HepG2 (cell line): ENCODE measurements at regions not wholly inside any gene's neighbourhood (a gene's known extent, or its start where the extent isn't known, plus 50 kb on each side); places are given as distances from the start of the nearest gene placed in this dataset.

Source experiments
- ATAC-seq: fragments of 200-7000 bp; cut with Tn5 transposase; 3 replicates; pipeline ENCODE4 v1.9.1; 2020; ENCODE audit warnings: mild to moderate bottlenecking, moderate library complexity
- BruUV-seq: library from RNA; stranded (reverse); fragments of 400-500 nt; replicated peaks from 2 replicates; lab custom pipeline; 2021; lab: Mats Ljungman, UMichigan
- CTCF ChIA-PET: fragments of 300-600 bp; formaldehyde crosslinking; extraction: SDS; loops from one replicate; lab custom pipeline; 2021; ENCODE audit warnings: low total read pairs, inconsistent platforms, low intra/inter-chr PET ratio; lab: Yijun Ruan, JAX
- POLR2A ChIA-PET: fragments of 350-600 bp; sonication (Branson Sonifier 250); formaldehyde crosslinking; loops from one replicate; lab custom pipeline; 2020; ENCODE audit warnings: antibody characterized with exemption, inconsistent platforms; lab: Yijun Ruan, JAX
- DNase-seq: peaks from one replicate; pipeline ENCODE4 v3.0.0-alpha.2; 2015; ENCODE audit warnings: low spot score
- FAIRE-seq: peaks from 3 replicates; lab custom pipeline; 2011; peaks lifted over from hg19 to GRCh38; lab: Jason Lieb, UNC
- H2AFZ ChIP-seq: one replicate; pipeline ENCODE4 v1.6.1; 2011; ENCODE audit warnings: low read length, inconsistent platforms
- H3K27ac ChIP-seq: fragments of 300-600 bp; 3 replicates; pipeline ENCODE4 v1.8.0; 2011; ENCODE audit warnings: mixed run types, mild to moderate bottlenecking, mixed read lengths, low read length, inconsistent platforms; ENCODE audit not compliant: insufficient read depth; ENCODE audit errors: extremely low read length
- H3K27me3 ChIP-seq, 2 experiments: fragments of 200-600 bp in 1 of 2; 2 replicates in 1 of 2; 3 replicates in 1 of 2; pipeline versions ENCODE4 v1.6.0 to v1.8.0; 2011; ENCODE audit warnings: low read length in 2 of 2, mild to moderate bottlenecking in 2 of 2, moderate library complexity in 2 of 2, inconsistent platforms in 1 of 2; ENCODE audit not compliant: insufficient read depth in 2 of 2, control insufficient read depth in 1 of 2
- H3K36me3 ChIP-seq, 2 experiments: fragments of 200-600 bp in 1 of 2; replicated peaks in 1 of 2; 2 replicates in 1 of 2; 3 replicates in 1 of 2; pipeline versions ENCODE4 v1.5.1 to v1.8.0; 2011; ENCODE audit warnings: low read length in 2 of 2, inconsistent platforms in 1 of 2; ENCODE audit not compliant: insufficient read depth in 2 of 2, control insufficient read depth in 1 of 2
- H3K4me1 ChIP-seq: 2 replicates; pipeline ENCODE4 v1.5.1; 2012; ENCODE audit warnings: low read length, inconsistent platforms; ENCODE audit not compliant: insufficient read depth
- H3K4me2 ChIP-seq: 2 replicates; pipeline ENCODE4 v1.6.0; 2011; ENCODE audit warnings: low read depth, low read length, inconsistent platforms
- H3K4me3 ChIP-seq, 3 experiments: fragments of 200-600 bp in 1 of 3; sonication (generic), shearing (Covaris generic) in 1 of 3; replicated peaks in 1 of 3; 2 replicates each; pipeline ENCODE4 v1.5.1; 2011 to 2016; ENCODE audit warnings: low read length in 3 of 3, inconsistent platforms in 2 of 3, low read depth in 2 of 3, mild to moderate bottlenecking in 2 of 3, control low read depth in 1 of 3, mixed read lengths in 1 of 3; ENCODE audit not compliant: insufficient read depth in 1 of 3
- H3K79me2 ChIP-seq: one replicate; pipeline ENCODE4 v1.6.1; 2011; ENCODE audit warnings: low read length, inconsistent platforms; ENCODE audit not compliant: insufficient read depth
- H3K9ac ChIP-seq: 2 replicates; pipeline ENCODE4 v1.6.0; 2011; ENCODE audit warnings: mild to moderate bottlenecking, low read depth, low read length, inconsistent platforms; ENCODE audit not compliant: insufficient read depth
- H3K9me3 ChIP-seq: 2 replicates; pipeline ENCODE4 v1.5.1; 2012; ENCODE audit warnings: mild to moderate bottlenecking, low read length
- H4K20me1 ChIP-seq: 2 replicates; pipeline ENCODE4 v1.6.0; 2011; ENCODE audit warnings: inconsistent platforms, mild to moderate bottlenecking, low read length, moderate library complexity; ENCODE audit not compliant: insufficient read depth
- ASH2L ChIP-seq: fragments of 300-600, 200-600 bp; sonication (generic); IDR thresholded peaks from 2 replicates; pipeline ENCODE4 v1.7.0; 2017; ENCODE audit warnings: low read depth, mild to moderate bottlenecking, moderate library complexity, mixed read lengths, low read length; ENCODE audit not compliant: insufficient read length
- EEA1 ChIP-seq: sonication (generic); formaldehyde crosslinking; IDR thresholded peaks from 2 replicates; pipeline ENCODE4 v1.5.1; 2020; ENCODE audit warnings: mild to moderate bottlenecking, missing genetic modification reagents, borderline replicate concordance
- FOXJ3 ChIP-seq: sonication (generic); formaldehyde crosslinking; IDR thresholded peaks from 2 replicates; pipeline ENCODE4 v1.4.0; 2020; ENCODE audit warnings: missing genetic modification reagents, mild to moderate bottlenecking, borderline replicate concordance
- IKZF4 ChIP-seq: sonication (generic); formaldehyde crosslinking; IDR thresholded peaks from 2 replicates; pipeline ENCODE4 v1.5.1; 2020; ENCODE audit warnings: borderline replicate concordance, mild to moderate bottlenecking, low read depth, missing genetic modification reagents; ENCODE audit errors: not compliant biosample characterization
- MBD4 ChIP-seq: IDR thresholded peaks from 2 replicates; pipeline ENCODE4 v1.6.1; 2012; ENCODE audit warnings: low read length, inconsistent platforms, borderline replicate concordance
- RAD51 ChIP-seq: fragments of 450-650 bp; IDR thresholded peaks from 2 replicates; pipeline ENCODE4 v1.6.1; 2016; ENCODE audit warnings: borderline replicate concordance
- ZIK1 ChIP-seq: sonication (generic); formaldehyde crosslinking; IDR thresholded peaks from 2 replicates; pipeline ENCODE4 v1.5.0; 2020; ENCODE audit warnings: mild to moderate bottlenecking, low read depth, missing genetic modification reagents, borderline replicate concordance
- ZNF160 ChIP-seq: sonication (generic); formaldehyde crosslinking; IDR thresholded peaks from 2 replicates; pipeline ENCODE4 v1.8.0; 2022; ENCODE audit warnings: mild to moderate bottlenecking, inconsistent platforms, missing genetic modification reagents
- ZNF274 ChIP-seq: sonication (generic); formaldehyde crosslinking; IDR thresholded peaks from 2 replicates; pipeline ENCODE4 v1.5.1; 2020; ENCODE audit warnings: mild to moderate bottlenecking, missing genetic modification reagents
- ZNF546 ChIP-seq: sonication (generic); formaldehyde crosslinking; conservative IDR thresholded peaks from 2 replicates; pipeline ENCODE4 v1.8.1; 2023; ENCODE audit warnings: mild to moderate bottlenecking, missing genetic modification reagents
- ZNF781 ChIP-seq: sonication (generic); formaldehyde crosslinking; IDR thresholded peaks from 2 replicates; pipeline ENCODE4 v1.5.1; 2020; ENCODE audit warnings: borderline replicate concordance, mild to moderate bottlenecking, missing genetic modification reagents; ENCODE audit errors: not compliant biosample characterization
- WGBS: methylation state at CpG from one replicate; pipeline ENCODE4 v1.1.6; 2017; ENCODE audit warnings: low lambda C conversion rate; 5-methylcytosine and 5-hydroxymethylcytosine counted together
- in situ Hi-C: cut with HindIII; loops from 2 replicates; pipeline ENCODE4 v1.10.0; 2017; ENCODE audit warnings: low pct_unique_long_range_greater_than_20kb; ENCODE audit not compliant: extremely low pct_ligation_motif_present
- intact Hi-C: fragments of 100-400 bp; cut with micrococcal nuclease; formaldehyde crosslinking; loops from one replicate; pipeline ENCODE4 v1.10.0; 2022; ENCODE audit not compliant: unreplicated experiment
- TF ChIP-seq, protein P1 (sequence below): sonication (generic); formaldehyde crosslinking; IDR thresholded peaks from 2 replicates; pipeline ENCODE4 v1.4.0; 2020; ENCODE audit warnings: mild to moderate bottlenecking, missing genetic modification reagents
- TF ChIP-seq, protein P2 (sequence below): sonication (generic); formaldehyde crosslinking; IDR thresholded peaks from 2 replicates; pipeline ENCODE4 v1.4.0; 2020; ENCODE audit warnings: missing genetic modification reagents

DNA sequence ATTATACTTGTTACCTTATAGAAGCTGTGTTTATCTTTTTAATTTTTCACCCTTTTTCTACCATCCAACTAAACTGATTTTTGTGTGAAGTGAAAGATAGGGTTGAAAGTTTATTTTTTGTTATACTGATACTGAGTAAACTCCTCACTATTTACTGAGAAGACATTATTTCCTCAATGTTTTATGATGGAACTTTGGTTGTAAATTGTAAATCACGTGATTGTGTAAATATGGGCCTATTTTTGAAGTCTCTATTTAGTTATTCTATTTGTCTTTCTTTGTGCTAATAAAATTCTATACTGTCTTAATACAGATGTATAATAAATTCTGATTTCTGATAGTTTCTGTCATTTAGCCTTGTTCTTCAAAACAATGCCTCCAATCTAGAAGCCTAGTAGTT is 697.2 kb upstream of the SLC8A1 start:
- in situ Hi-C loops: no loop called here
- intact Hi-C loops: loop anchor here (10.0 kb wide), 1 partner anchor 1254 kb away; no protein-coding TSS in a partner anchor
- Histone ChIP-seq H3K27me3 (no peaks in the 10 kb centered on the region), H3K4me1 (no peaks in the 10 kb centered on the region), H3K79me2 (no peaks in the 10 kb centered on the region), H3K36me3 (no peaks in the 10 kb centered on the region), H4K20me1 (no peaks in the 10 kb centered on the region), H3K4me2 (no peak overlapping the region), H3K27ac (no peak overlapping the region), H2AFZ (no peak overlapping the region), H3K9me3 (no peaks in the 10 kb centered on the region), H3K4me3 (no peak overlapping the region), H3K9ac (no peak overlapping the region)
- ATAC-seq: no peak
- no peak for DNase-seq
- ChIA-PET POLR2A (no interaction called here), CTCF (no interaction called here)
- BruUV-seq: no TSS peak
- WGBS: 0% methylated on average over 1 of the region's 1 CpG
- no peak for TF ChIP-seq ZNF274 (CRISPR knock-in tag)
- TF ChIP-seq IKZF4 (CRISPR knock-in tag): no peak
- peak; percentile 57; the same call in 1 of the 2 replicates for TF ChIP-seq RAD51
- TF ChIP-seq ZNF160 (CRISPR knock-in tag): no peak
- no peak for FAIRE-seq

DNA sequence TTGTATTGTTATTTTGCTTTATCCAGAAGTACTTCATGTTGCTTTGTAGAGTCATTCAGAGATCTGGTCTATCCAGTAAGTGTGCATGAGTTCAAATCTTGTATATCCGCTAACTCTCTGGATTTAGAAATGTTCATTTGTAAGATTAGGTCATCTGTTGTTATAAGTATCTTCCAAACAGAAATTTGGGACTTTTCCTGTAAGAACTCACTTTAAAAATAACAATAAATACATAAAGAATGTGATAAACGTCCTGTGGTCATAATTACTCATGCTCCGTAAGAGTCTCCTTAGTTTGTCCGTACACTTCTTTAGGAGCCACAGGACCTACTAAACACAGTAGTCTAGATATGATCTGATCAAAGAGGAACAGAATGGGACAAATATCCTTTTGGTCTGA is 699.9 kb upstream of the SLC8A1 start:
- 45% methylated on average over 4 of the region's 4 CpGs for WGBS
- ChIA-PET CTCF (no interaction called here), POLR2A (no interaction called here)
- no TSS peak for BruUV-seq
- H4K20me1 ChIP-seq: no peaks in the 10 kb centered on the region
- ATAC-seq: no peak
- no peaks in the 10 kb centered on the region for H3K9me3 ChIP-seq
- H3K36me3 ChIP-seq: no peaks in the 10 kb centered on the region
- no peaks in the 10 kb centered on the region for H3K79me2 ChIP-seq
- no peak overlapping the region for H3K9ac ChIP-seq
- DNase-seq: no peak
- in situ Hi-C loops: no loop called here
- no peak for FAIRE-seq
- no peak overlapping the region for H3K27ac ChIP-seq
- no peak overlapping the region for H2AFZ ChIP-seq
- no peak overlapping the region for H3K4me3 ChIP-seq
- no peak overlapping the region for H3K4me2 ChIP-seq
- no peaks in the 10 kb centered on the region for H3K27me3 ChIP-seq
- intact Hi-C loops: no loop called here
- H3K4me1 ChIP-seq: no peaks in the 10 kb centered on the region
- TF ChIP-seq, protein P1, sequence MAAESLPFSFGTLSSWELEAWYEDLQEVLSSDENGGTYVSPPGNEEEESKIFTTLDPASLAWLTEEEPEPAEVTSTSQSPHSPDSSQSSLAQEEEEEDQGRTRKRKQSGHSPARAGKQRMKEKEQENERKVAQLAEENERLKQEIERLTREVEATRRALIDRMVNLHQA: no peak
- TF ChIP-seq ASH2L: no peak
- no peak for TF ChIP-seq EEA1 (CRISPR knock-in tag)
- no peak for TF ChIP-seq ZNF546 (CRISPR knock-in tag)
- TF ChIP-seq, protein P2, sequence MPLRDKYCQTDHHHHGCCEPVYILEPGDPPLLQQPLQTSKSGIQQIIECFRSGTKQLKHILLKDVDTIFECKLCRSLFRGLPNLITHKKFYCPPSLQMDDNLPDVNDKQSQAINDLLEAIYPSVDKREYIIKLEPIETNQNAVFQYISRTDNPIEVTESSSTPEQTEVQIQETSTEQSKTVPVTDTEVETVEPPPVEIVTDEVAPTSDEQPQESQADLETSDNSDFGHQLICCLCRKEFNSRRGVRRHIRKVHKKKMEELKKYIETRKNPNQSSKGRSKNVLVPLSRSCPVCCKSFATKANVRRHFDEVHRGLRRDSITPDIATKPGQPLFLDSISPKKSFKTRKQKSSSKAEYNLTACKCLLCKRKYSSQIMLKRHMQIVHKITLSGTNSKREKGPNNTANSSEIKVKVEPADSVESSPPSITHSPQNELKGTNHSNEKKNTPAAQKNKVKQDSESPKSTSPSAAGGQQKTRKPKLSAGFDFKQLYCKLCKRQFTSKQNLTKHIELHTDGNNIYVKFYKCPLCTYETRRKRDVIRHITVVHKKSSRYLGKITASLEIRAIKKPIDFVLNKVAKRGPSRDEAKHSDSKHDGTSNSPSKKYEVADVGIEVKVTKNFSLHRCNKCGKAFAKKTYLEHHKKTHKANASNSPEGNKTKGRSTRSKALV (CRISPR knock-in tag): no peak
- TF ChIP-seq ZNF781 (CRISPR knock-in tag): no peak
- TF ChIP-seq FOXJ3 (CRISPR knock-in tag): no peak
- TF ChIP-seq MBD4: no peak
- TF ChIP-seq ZIK1: no peak
